Peyer's patch (tissue), 4 donors: ENCODE measurements at regions not wholly inside any gene's neighbourhood (a gene's known extent, or its start where the extent isn't known, plus 50 kb on each side); places are given as distances from the start of the nearest gene placed in this dataset.
"Not testable (repeated sequence)": the region's sequence is repeated elsewhere in the genome, so short reads cannot be mapped to it uniquely, and the experiment has no call there.

Experiments
- DNase-seq, 3 donors: peaks; one replicate each; pipeline ENCODE4 v3.0.0-alpha.2; 2017 to 2019
- H3K27ac ChIP-seq, 4 donors: fragments of 200-600 bp; sonication (generic); one replicate each; pipeline ENCODE4 v1.5.1; 2016 to 2019
- H3K27me3 ChIP-seq, 2 donors: fragments of 200-600 bp; sonication (generic); one replicate each; pipeline ENCODE4 v1.5.1; 2019
- H3K36me3 ChIP-seq, 3 donors: fragments of 200-600 bp; sonication (generic); one replicate each; pipeline ENCODE4 v1.5.1; 2016 to 2019
- H3K4me1 ChIP-seq, 4 donors: fragments of 200-600 bp; sonication (generic); one replicate each; pipeline ENCODE4 v1.5.1; 2016 to 2019
- H3K4me3 ChIP-seq, 4 donors: fragments of 200-600 bp; sonication (generic); 1 replicate in 3 of 4; 2 replicates in 1 of 4; pipeline ENCODE4 v1.5.1; 2016 to 2019; ENCODE audit warnings: mild to moderate bottlenecking in 1 of 4
- H3K9me3 ChIP-seq, 4 donors: fragments of 200-600 bp; sonication (generic); one replicate each; pipeline ENCODE4 v1.5.1; 2016 to 2019; ENCODE audit warnings: mild to moderate bottlenecking in 1 of 4
- CTCF ChIP-seq, 6 experiments: fragments of 450-650 bp in 4 of 6; fragments of 200-600 bp in 2 of 6; sonication (generic) in 1 of 6; IDR thresholded peaks; one replicate each; pipeline ENCODE4 v1.5.1; 2017 to 2019; ENCODE audit warnings: antibody characterized with exemption in 6 of 6, mild to moderate bottlenecking in 3 of 6, moderate library complexity in 1 of 6
- POLR2A ChIP-seq, 2 donors: fragments of 450-650 bp; IDR thresholded peaks; one replicate each; pipeline ENCODE4 v1.5.1; 2017; ENCODE audit warnings: antibody characterized with exemption in 2 of 2, mild to moderate bottlenecking in 2 of 2, moderate library complexity in 2 of 2

GRCh38 chr2:39583213-39583612, 82.5 kb upstream of the TMEM178A start:
- Histone ChIP-seq H3K27ac (no peak overlapping the region), H3K27me3 (no peaks in the 10 kb centered on the region), H3K4me1 (no peaks in the 10 kb centered on the region), H3K36me3 (no peaks in the 10 kb centered on the region), H3K9me3 (peaks cover 0 to 6% (median 0%) of the 10 kb centered on the region in 4 donors), H3K4me3 (no peak overlapping the region)
- TF ChIP-seq POLR2A (IDR thresholded peaks at IDR 0.05) (no peak), CTCF (IDR thresholded peaks at IDR 0.05) (no peak)
- no peak for DNase-seq

DNA sequence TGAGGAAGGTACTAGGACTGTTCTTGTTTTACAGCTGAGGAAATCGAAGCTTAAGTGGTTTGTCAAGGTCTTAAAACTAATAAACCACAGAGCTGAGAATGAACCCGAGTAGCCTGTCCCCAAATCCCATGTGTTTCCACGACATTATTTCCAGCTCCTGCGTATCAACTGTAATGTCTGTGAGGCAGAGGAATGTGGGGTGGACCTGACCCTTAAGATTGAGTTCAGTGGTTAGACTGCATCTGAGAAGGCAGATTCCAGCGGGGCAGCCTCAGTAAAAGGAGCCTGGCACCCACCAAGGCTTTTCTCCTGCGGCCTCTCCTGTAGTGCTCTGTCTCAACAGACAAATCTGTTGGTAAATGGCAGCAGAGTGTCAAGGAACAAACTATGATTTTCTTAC, 81.9 kb upstream of the TMEM178A start:
- Histone ChIP-seq H3K4me1 (no peaks in the 10 kb centered on the region), H3K9me3 (peaks cover 0 to 6% (median 0%) of the 10 kb centered on the region in 4 donors), H3K27ac (no peak overlapping the region), H3K4me3 (no peak overlapping the region), H3K36me3 (no peaks in the 10 kb centered on the region), H3K27me3 (no peaks in the 10 kb centered on the region)
- no peak for DNase-seq
- TF ChIP-seq POLR2A (IDR thresholded peaks at IDR 0.05) (no peak), CTCF (IDR thresholded peaks at IDR 0.05) (no peak)

GRCh38 chr2:39584283-39584965, 81.3 kb upstream of the TMEM178A start:
- no peaks in the 10 kb centered on the region for H3K27me3 ChIP-seq
- H3K4me3 ChIP-seq, result no peak overlapping the region
- H3K36me3 ChIP-seq, result no peaks in the 10 kb centered on the region
- TF ChIP-seq POLR2A (IDR thresholded peaks at IDR 0.05) (no peak), CTCF (IDR thresholded peaks at IDR 0.05) (no peak)
- H3K4me1 ChIP-seq, result no peaks in the 10 kb centered on the region
- no peak for DNase-seq
- no peak overlapping the region for H3K27ac ChIP-seq
- H3K9me3 ChIP-seq, result peaks cover 0 to 6% (median 0%) of the 10 kb centered on the region in 4 donors

- not testable (repeated sequence) for H3K27ac ChIP-seq, H3K36me3 ChIP-seq, H3K27me3 ChIP-seq, H3K4me3 ChIP-seq, H3K4me1 ChIP-seq, DNase-seq, H3K9me3 ChIP-seq
Observed at GRCh38 chr2:39585531-39585930, 80.2 kb upstream of the TMEM178A start.

- Histone ChIP-seq H3K36me3 (no peaks in the 10 kb centered on the region), H3K4me1 (no peaks in the 10 kb centered on the region), H3K4me3 (no peak overlapping the region), H3K9me3 (no peaks in the 10 kb centered on the region), H3K27ac (no peak overlapping the region), H3K27me3 (no peaks in the 10 kb centered on the region)
- no peak for TF ChIP-seq POLR2A (IDR thresholded peaks at IDR 0.05)
- DNase-seq, result no peak
Observed at GRCh38 chr2:39587168-39587567, 78.5 kb upstream of the TMEM178A start.

GRCh38 chr2:39587641-39588040, 78.1 kb upstream of the TMEM178A start:
- Histone ChIP-seq H3K4me3 (no peak overlapping the region), H3K27me3 (no peaks in the 10 kb centered on the region), H3K4me1 (no peaks in the 10 kb centered on the region), H3K27ac (no peak overlapping the region), H3K36me3 (no peaks in the 10 kb centered on the region), H3K9me3 (no peaks in the 10 kb centered on the region)
- no peak for DNase-seq
- TF ChIP-seq POLR2A (IDR thresholded peaks at IDR 0.05), result no peak
- no peak for TF ChIP-seq CTCF (IDR thresholded peaks at IDR 0.05)
